ENCODE measurements at regions not wholly inside any gene's neighbourhood (a gene's known extent, or its start where the extent isn't known, plus 50 kb on each side); places are given as distances from the start of the nearest gene placed in this dataset.
A peak's percentile ranks its signal among the peaks of the same experiment; 100 is the strongest.

GRCh38 chr11:36985562-36985961 lies 387.5 kb upstream of the RAG2 start:
- ChIA-PET POLR2A (no interaction called here), CTCF (interaction anchor here (1.3 kb wide), 1 partner anchor 19 kb away, joined by 3 read pairs; no protein-coding TSS in a partner anchor)
- TF ChIP-seq CTCF (IDR thresholded peaks at IDR 0.05; ENCODE audit: control extremely low read depth, extremely low read depth, low read depth, missing control alignments), result no peak

GRCh38 chr11:36976741-36977140 lies 378.7 kb upstream of the RAG2 start:
- ChIA-PET CTCF (interaction anchor here (0.9 kb wide), 1 partner anchor 11 kb away, joined by 3 read pairs; no protein-coding TSS in a partner anchor), POLR2A (no interaction called here)

More at GRCh38 chr11:36985562-36985961, 387.5 kb upstream of the RAG2 start:
- DNase-seq (ENCODE audit: extremely low spot score), result no peak

GRCh38 chr11:36974771-36975170 lies 376.7 kb upstream of the RAG2 start:
- no peak for DNase-seq (ENCODE audit: extremely low spot score)
- ChIA-PET CTCF (no interaction called here), POLR2A (no interaction called here)
- TF ChIP-seq CTCF (IDR thresholded peaks at IDR 0.05; ENCODE audit: control extremely low read depth, extremely low read depth, low read depth, missing control alignments), result no peak

More at GRCh38 chr11:36976741-36977140, 378.7 kb upstream of the RAG2 start:
- TF ChIP-seq CTCF (IDR thresholded peaks at IDR 0.05; ENCODE audit: control extremely low read depth, extremely low read depth, low read depth, missing control alignments), result no peak
- DNase-seq (ENCODE audit: extremely low spot score), result no peak

GRCh38 chr11:36953976-36954375 lies 355.9 kb upstream of the RAG2 start:
- ChIA-PET CTCF (no interaction called here), POLR2A (no interaction called here)
- no peak for DNase-seq (ENCODE audit: extremely low spot score)

GRCh38 chr11:36948460-36949127 lies 350.6 kb upstream of the RAG2 start:
- no peak for TF ChIP-seq CTCF (IDR thresholded peaks at IDR 0.05; ENCODE audit: control extremely low read depth, extremely low read depth, low read depth, missing control alignments)
- CTCF ChIA-PET, result interaction anchor here (1.0 kb wide), 1 partner anchor 10 kb away, joined by 3 read pairs; no protein-coding TSS in a partner anchor

More at GRCh38 chr11:36953976-36954375, 355.9 kb upstream of the RAG2 start:
- no peak for TF ChIP-seq CTCF (IDR thresholded peaks at IDR 0.05; ENCODE audit: control extremely low read depth, extremely low read depth, low read depth, missing control alignments)

GRCh38 chr11:36945384-36945783 lies 347.3 kb upstream of the RAG2 start:
- TF ChIP-seq CTCF (IDR thresholded peaks at IDR 0.05; ENCODE audit: control extremely low read depth, extremely low read depth, low read depth, missing control alignments), result peak; percentile 43

More at GRCh38 chr11:36948460-36949127, 350.6 kb upstream of the RAG2 start:
- POLR2A ChIA-PET, result no interaction called here
- no peak for DNase-seq (ENCODE audit: extremely low spot score)

More at GRCh38 chr11:36945384-36945783, 347.3 kb upstream of the RAG2 start:
- no peak for DNase-seq (ENCODE audit: extremely low spot score)
- ChIA-PET CTCF (interaction anchor here (0.6 to 1.2 kb wide), 3 partner anchors 12 to 1846 kb away, joined by 3 to 6 read pairs (median 4); no protein-coding TSS in a partner anchor), POLR2A (no interaction called here)

Data from GM10248 (cell line).